Stimulated activated CD4-positive, alpha-beta T cell treated with anti-CD3 and anti-CD28 coated beads, Interleukin-1b, Interleukin-23, amount 100 ng/mL, for 24 hours (primary cell): ENCODE measurements at regions not wholly inside any gene's neighbourhood (a gene's known extent, or its start where the extent isn't known, plus 50 kb on each side); places are given as distances from the start of the nearest gene placed in this dataset.

Experiments
- DNase-seq, 4 experiments: peaks; one replicate each; pipeline ENCODE4 v3.0.0-alpha.2; 2020; ENCODE audit warnings: low read depth in 4 of 4, low spot score in 1 of 4

DNA sequence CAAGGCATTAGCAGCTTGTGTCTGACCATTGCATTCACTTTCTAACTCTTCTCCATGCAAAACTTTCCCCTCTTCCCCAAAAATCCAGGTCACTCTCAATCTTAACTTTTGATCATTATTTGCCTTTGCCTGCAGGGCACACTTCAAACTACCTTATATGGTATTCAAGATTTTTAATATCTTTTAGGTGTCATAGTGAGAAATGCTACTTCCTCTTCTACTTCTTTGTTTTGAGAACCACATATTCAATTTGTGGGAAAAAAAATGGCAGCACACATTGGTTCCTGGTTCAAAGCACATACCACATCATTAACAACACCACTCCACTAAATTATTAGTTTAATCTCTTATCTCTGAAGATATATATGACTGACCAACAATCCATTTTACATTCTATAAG, 1267.0 kb upstream of the CITED2 start:
- DNase-seq, result no peak

DNA sequence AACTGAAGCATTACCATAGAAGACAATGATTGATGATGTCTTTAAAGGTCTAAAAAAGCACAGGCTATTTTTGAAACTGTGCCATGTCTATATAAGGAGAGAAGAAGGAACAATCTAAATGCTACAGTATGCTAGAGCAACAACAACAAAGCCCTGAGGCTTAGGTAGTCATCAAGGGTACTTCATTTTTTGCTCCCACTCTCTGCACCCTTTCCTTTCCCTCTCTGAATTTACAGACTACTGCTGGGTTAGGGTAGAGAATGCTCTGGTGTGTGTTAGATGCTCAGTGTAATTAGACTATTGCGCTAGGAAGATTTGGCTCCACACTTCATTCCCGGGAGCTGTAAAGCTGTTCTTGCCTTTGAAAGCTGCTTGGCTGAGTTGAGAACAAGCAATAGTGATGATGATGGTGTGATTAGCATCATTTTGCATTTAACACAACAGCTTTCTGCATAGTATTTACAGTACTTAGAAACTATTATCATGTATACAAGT, 1262.5 kb upstream of the CITED2 start:
- no peak for DNase-seq

GRCh38 chr6:140636271-140636907, 1261.9 kb upstream of the CITED2 start:
- DNase-seq, result no peak

GRCh38 chr6:140627002-140627401, 1252.6 kb upstream of the CITED2 start:
- no peak for DNase-seq

DNA sequence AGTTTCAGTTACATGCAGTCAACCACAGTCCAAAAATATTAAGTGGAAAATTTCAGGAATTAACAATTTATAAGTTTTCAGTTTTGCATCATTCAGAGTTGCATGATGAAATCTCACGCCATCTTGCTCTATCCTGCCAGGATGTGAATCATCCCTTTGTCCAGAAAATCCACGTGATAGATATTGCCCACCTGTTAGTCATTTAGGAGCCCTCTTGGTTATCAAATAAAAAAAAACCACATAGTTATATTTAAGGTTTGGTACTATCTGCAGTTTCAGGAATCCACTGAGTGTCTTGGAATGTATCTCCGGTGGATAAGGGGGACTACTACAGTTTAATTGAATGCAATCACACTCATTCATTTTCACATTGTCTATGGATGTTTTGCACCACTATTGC, 1249.0 kb upstream of the CITED2 start:
- DNase-seq, result no peak

GRCh38 chr6:140620496-140620895, 1246.0 kb upstream of the CITED2 start:
- no peak for DNase-seq

DNA sequence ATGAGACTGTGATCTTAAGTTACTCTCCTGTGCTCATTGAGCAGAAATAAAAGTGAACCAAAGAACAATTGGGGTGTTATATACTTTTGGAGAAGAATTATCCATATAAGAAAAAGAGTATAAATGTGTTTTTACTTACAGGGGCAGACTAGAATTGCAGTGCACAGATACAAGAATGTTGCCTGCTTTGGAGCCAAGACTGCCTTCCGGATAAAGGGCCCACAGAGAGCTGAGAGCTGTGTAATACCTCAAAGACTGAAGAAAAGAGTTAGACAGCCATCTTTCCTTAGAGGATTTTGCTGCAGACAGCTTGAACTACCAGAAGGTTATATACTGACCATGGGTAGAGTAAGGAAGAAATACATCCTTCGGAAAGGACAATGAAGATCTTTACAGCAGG, 1235.5 kb upstream of the CITED2 start:
- DNase-seq, result no peak

DNA sequence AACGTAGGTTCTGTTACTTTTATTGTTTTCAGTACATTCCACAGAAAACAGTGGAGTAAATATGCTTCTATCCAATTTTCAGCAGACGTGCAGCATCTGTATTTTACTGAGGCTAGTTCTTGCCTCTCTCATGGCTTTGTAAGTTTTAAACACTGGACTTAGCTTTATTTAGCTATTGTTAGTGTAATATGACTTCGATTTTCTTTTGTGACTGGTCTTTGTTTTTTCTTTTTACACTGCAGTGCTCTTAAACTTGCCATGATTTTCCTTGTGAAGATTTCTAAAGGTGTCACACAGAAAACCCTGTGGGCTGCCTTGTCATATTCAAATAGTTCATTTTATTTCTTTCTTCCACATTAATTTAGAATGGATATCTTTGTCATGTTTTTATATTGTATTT, 1234.9 kb upstream of the CITED2 start:
- no peak for DNase-seq

- no peak for DNase-seq
Measured at GRCh38 chr6:140604786-140605185, 1230.3 kb upstream of the CITED2 start.

- DNase-seq, result no peak
Measured at GRCh38 chr6:140602431-140603248, 1228.2 kb upstream of the CITED2 start.

DNA sequence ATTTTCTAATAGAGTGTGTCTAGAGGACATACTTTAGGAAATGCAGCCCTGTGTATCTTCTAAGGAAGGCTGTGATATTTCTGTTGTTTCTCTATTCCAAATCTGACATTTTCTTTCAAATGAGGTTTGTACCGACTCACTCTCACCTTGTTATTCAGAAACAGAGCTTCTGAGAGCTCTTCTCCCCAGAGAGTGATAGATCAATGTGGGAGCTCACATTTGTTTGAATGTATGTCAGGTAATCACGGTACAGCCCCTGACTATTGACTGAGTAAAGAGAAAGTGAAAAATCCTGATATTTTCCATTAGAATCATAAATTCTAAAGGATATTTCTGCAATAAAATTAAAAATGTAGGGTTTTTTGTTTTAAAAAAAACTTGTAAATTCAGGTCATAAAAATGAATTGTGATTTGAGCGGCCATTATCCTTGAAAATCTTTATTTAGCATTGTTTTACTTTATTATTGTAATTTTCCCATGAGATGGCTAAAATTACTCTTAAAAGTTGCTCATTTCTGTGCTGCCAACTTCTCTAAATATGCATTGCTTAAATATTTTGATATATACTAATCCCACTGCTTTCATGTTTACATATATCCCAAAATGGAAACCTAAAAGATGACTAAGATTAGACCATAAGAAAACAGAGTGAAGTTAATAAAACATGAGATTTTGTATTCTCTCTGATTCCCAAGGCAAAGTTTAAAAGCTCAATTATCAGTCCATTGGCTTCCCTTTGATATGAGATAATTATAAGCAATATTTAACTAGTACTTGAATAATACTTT, 1226.8 kb upstream of the CITED2 start:
- DNase-seq, result no peak

DNA sequence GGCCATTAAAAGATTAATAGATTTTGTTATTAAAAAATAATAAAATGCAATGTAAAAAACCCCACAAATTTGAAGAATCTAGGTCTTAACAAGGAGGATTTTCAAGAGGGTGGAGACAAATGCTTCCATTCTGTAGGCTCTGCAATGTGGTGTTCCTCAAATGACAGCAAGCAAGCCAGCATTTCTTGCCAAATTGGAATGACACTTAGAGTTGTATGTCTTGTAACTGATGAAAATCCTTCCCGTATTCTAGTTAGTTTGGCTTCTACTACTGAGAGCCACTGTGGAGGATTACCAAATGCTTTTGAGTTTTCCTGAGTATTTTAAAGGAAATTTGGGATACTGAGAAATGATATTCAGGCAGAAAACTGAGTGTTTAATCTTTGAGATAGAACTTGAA, 1225.5 kb upstream of the CITED2 start:
- no peak for DNase-seq

GRCh38 chr6:140597181-140597580, 1222.7 kb upstream of the CITED2 start:
- DNase-seq, result no peak

- no peak for DNase-seq
Measured at GRCh38 chr6:140594806-140595128, 1220.3 kb upstream of the CITED2 start.

- no peak for DNase-seq
Measured at GRCh38 chr6:140592877-140593276, 1218.4 kb upstream of the CITED2 start.

DNA sequence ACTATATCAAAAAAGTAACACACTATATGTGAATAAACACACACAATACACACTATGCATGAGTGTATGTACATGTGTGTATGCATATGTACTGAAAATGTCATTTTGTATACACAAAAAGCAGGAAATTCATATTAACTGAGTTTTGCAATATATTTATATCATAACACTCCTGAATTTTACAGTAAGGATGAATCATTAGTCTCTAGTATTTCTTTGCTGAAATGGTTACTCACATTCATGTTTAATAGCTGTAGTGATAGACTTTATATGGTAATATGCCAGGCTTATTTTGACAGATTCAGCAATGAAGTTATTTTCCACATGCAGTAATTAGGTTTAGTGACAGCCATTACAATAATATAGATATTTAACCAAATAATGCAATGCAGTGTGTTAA, 1216.2 kb upstream of the CITED2 start:
- no peak for DNase-seq

DNA sequence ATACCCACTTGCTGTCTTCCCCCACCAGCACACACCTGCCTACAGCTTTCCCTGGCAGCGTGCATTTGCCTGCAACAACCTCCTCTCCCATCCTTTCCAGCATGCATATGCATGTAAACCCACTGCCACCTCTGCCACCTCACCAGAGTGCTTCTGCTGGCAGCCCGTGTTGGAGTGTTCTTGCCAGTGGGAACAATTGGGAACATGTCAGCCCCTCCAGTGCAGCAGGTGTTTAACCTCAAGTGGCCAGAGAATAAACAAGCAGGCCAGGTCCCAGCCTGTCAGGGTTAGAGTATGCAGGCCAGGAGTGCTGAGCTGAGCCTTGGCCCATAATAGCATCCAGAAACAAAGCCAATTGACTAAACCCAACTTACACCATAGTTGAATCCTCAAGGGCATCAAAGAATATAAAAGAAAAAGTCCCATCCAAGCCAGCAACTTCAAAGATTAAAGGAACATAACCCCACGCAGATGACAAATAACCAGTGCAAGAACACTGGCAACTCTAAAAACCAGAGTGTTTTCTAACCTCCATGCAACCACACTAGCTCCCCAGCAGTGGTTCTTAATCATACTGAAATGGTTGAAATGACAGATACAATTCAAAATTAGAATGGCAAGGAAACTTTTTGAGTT, 1212.1 kb upstream of the CITED2 start:
- no peak for DNase-seq

DNA sequence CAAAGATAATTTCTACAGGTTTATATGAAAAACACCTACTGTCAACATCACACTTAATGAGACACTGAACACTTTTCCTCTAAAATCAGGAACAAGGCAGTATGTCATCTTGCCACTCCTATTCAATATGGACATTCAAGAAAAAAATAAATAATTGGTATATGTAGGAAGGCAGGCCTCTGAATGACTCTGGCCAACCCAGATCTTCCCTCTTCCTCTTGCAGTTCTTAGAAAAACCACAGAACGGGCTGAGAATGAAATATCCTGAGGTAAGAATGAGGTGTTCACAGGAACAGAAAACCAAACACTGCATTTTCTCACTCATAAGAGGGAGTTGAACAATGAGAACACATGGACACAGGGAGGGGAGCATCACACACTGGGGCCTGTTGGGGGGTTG, 1207.2 kb upstream of the CITED2 start:
- no peak for DNase-seq

GRCh38 chr6:140579918-140580317, 1205.5 kb upstream of the CITED2 start:
- DNase-seq, result no peak

- no peak for DNase-seq
Measured at GRCh38 chr6:140576004-140576555, 1201.6 kb upstream of the CITED2 start.

DNA sequence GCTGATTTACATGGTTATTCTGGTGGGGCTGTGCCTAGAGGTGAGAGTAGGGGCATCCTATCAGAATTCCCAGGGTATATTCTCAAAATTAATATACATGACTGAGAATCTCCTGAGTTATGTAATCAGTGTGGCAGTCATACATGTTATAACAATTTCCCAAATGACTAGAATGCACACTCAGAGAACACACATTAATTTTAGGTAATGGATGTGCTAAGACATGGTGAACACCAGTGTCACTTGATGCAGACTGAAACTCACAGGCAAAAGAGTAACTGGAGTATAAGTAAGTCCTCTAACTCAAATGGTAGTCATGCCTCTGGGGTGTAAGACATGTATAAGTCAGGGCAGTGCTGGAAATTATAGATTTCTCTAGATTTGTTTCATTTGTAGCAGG, 1198.4 kb upstream of the CITED2 start:
- no peak for DNase-seq
